ENCODE measurements at regions not wholly inside any gene's neighbourhood (a gene's known extent, or its start where the extent isn't known, plus 50 kb on each side); places are given as distances from the start of the nearest gene placed in this dataset.

DNA sequence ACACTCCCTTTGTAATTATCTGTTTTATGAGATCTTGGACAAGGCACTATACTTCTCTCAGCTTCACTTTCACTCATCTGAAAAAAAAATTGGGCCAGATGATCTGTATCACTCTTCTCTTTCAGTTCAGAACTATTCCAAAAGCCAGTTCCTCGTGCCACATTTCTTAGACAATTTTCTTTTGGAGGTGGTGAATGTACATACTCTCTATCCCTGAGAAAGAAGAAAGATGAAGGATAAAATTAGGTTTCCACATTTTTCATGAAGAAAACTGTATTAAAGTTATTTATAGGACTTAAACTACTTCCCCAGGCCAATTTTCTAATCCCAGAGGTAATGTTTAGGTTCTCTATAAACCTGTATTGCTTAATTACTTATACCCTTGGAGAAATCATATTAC lies 171.6 kb downstream of the SLC6A15 start:
- no peak overlapping the region for H2AK5ac ChIP-seq (ENCODE audit: low read length)
- no peak overlapping the region for H3K18ac ChIP-seq (ENCODE audit: low read length)
- no peak overlapping the region for H3K4me3 ChIP-seq (ENCODE audit: low read length)
- DNase-seq = no peak
- H4K5ac ChIP-seq (ENCODE audit: low read length) = no peak overlapping the region
- H3K4me2 ChIP-seq (ENCODE audit: low read length) = no peak overlapping the region
- no peak overlapping the region for H3K23ac ChIP-seq (ENCODE audit: low read length)
- H2BK15ac ChIP-seq (replicated peaks; ENCODE audit: low read depth) = no peak overlapping the region
- H4K8ac ChIP-seq (ENCODE audit: low read depth, low read length) = no peak overlapping the region
- no peaks in the 10 kb centered on the region for H3K4me1 ChIP-seq (ENCODE audit: control insufficient read depth, low read depth, low read length)
- no peak overlapping the region for H3K27ac ChIP-seq (ENCODE audit: low read depth, low read length)
- H3K27me3 ChIP-seq (ENCODE audit: insufficient read depth, low read length, poor library complexity) = no peaks in the 10 kb centered on the region
- no peak overlapping the region for H2BK120ac ChIP-seq (ENCODE audit: low read depth, low read length)
- no peaks in the 10 kb centered on the region for H3K79me1 ChIP-seq (ENCODE audit: low read length)
- no peak overlapping the region for H3K56ac ChIP-seq (ENCODE audit: low read length)
- no peaks in the 10 kb centered on the region for H3K79me2 ChIP-seq (ENCODE audit: control insufficient read depth, insufficient read depth, low read length)
- WGBS (ENCODE audit: extremely low coverage, insufficient coverage, low lambda C conversion rate) = no CpG with 5 or more reads among the region's 1 CpG
- H3K9ac ChIP-seq (ENCODE audit: low read length) = no peak overlapping the region
- H3K36me3 ChIP-seq (ENCODE audit: control insufficient read depth, insufficient read depth, low read length) = no peaks in the 10 kb centered on the region
- no peak overlapping the region for H2BK5ac ChIP-seq (ENCODE audit: low read length)
- H3K4ac ChIP-seq (ENCODE audit: low read depth, low read length) = no peak overlapping the region

DNA sequence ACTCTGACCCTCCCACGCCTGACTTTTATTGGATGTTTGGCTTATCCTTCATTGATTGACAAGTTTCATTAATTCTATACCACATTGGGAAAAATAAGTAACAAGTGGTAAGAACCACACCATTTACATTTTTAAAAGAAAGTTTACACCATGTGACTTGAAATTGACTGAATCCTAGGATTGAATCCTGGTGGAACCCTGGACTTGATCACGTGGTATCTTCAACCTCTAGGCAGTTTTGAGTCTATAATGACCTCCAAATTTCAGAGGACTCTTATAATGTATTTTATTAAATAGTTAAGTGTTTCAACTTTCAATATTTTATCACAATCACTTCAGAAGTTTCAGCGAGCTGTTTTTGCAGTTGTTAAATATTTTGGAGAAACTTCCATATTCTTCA lies 172.0 kb downstream of the SLC6A15 start:
- Histone ChIP-seq H2BK15ac (replicated peaks; ENCODE audit: low read depth) (no peak overlapping the region), H3K27me3 (ENCODE audit: insufficient read depth, low read length, poor library complexity) (no peaks in the 10 kb centered on the region), H2AK5ac (ENCODE audit: low read length) (no peak overlapping the region), H3K56ac (ENCODE audit: low read length) (no peak overlapping the region), H4K5ac (ENCODE audit: low read length) (no peak overlapping the region), H3K23ac (ENCODE audit: low read length) (no peak overlapping the region), H3K4ac (ENCODE audit: low read depth, low read length) (no peak overlapping the region), H3K4me2 (ENCODE audit: low read length) (no peak overlapping the region), H3K4me1 (ENCODE audit: control insufficient read depth, low read depth, low read length) (no peaks in the 10 kb centered on the region), H3K27ac (ENCODE audit: low read depth, low read length) (no peak overlapping the region), H3K36me3 (ENCODE audit: control insufficient read depth, insufficient read depth, low read length) (no peaks in the 10 kb centered on the region), H2BK120ac (ENCODE audit: low read depth, low read length) (no peak overlapping the region), H3K79me1 (ENCODE audit: low read length) (no peaks in the 10 kb centered on the region), H4K8ac (ENCODE audit: low read depth, low read length) (no peak overlapping the region), H3K4me3 (ENCODE audit: low read length) (no peak overlapping the region), H3K18ac (ENCODE audit: low read length) (no peak overlapping the region), H2BK5ac (ENCODE audit: low read length) (no peak overlapping the region), H3K9ac (ENCODE audit: low read length) (no peak overlapping the region), H3K79me2 (ENCODE audit: control insufficient read depth, insufficient read depth, low read length) (no peaks in the 10 kb centered on the region)
- WGBS (ENCODE audit: extremely low coverage, insufficient coverage, low lambda C conversion rate) = no CpG with 5 or more reads among the region's 3 CpGs
- no peak for DNase-seq

DNA sequence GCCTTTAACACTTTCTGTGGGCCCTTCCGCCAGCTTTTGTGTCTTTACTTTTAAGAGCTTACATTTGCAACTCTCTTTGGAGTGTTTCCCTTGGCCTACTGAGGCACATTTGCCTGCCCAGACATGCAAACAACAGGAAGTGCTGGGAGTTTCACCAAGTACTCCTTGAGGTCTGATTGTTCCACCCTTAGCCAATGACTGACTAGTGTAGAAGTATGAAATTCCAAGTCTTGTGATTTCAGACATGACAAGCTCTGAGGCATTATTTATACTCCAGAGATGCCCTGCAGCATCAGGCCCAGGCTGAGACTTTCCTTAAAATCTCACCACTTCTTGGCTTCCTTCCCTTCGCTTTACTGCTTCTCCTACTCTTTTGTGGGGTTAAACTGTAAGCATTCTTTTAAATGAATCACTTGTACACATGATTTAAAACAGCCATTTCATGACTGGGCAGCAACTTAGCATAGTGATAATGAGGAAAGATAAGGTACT lies 174.1 kb downstream of the SLC6A15 start:
- H3K4me1 ChIP-seq (ENCODE audit: control insufficient read depth, low read depth, low read length) = no peaks in the 10 kb centered on the region
- no peak overlapping the region for H3K9ac ChIP-seq (ENCODE audit: low read length)
- no peak overlapping the region for H4K5ac ChIP-seq (ENCODE audit: low read length)
- H2AK5ac ChIP-seq (ENCODE audit: low read length) = no peak overlapping the region
- no peak overlapping the region for H3K23ac ChIP-seq (ENCODE audit: low read length)
- no peaks in the 10 kb centered on the region for H3K27me3 ChIP-seq (ENCODE audit: insufficient read depth, low read length, poor library complexity)
- peak overlapping the region; percentile 20 for H3K4ac ChIP-seq (ENCODE audit: low read depth, low read length)
- H2BK15ac ChIP-seq (replicated peaks; ENCODE audit: low read depth) = no peak overlapping the region
- H4K8ac ChIP-seq (ENCODE audit: low read depth, low read length) = no peak overlapping the region
- no CpG with 5 or more reads among the region's 2 CpGs for WGBS (ENCODE audit: extremely low coverage, insufficient coverage, low lambda C conversion rate)
- no peak for DNase-seq
- no peaks in the 10 kb centered on the region for H3K79me2 ChIP-seq (ENCODE audit: control insufficient read depth, insufficient read depth, low read length)
- H3K79me1 ChIP-seq (ENCODE audit: low read length) = no peaks in the 10 kb centered on the region
- H3K27ac ChIP-seq (ENCODE audit: low read depth, low read length) = no peak overlapping the region
- no peak overlapping the region for H3K4me3 ChIP-seq (ENCODE audit: low read length)
- no peak overlapping the region for H2BK5ac ChIP-seq (ENCODE audit: low read length)
- no peaks in the 10 kb centered on the region for H3K36me3 ChIP-seq (ENCODE audit: control insufficient read depth, insufficient read depth, low read length)
- H3K18ac ChIP-seq (ENCODE audit: low read length) = peak overlapping the region; percentile 68
- H3K4me2 ChIP-seq (ENCODE audit: low read length) = no peak overlapping the region
- H2BK120ac ChIP-seq (ENCODE audit: low read depth, low read length) = no peak overlapping the region
- no peak overlapping the region for H3K56ac ChIP-seq (ENCODE audit: low read length)

DNA sequence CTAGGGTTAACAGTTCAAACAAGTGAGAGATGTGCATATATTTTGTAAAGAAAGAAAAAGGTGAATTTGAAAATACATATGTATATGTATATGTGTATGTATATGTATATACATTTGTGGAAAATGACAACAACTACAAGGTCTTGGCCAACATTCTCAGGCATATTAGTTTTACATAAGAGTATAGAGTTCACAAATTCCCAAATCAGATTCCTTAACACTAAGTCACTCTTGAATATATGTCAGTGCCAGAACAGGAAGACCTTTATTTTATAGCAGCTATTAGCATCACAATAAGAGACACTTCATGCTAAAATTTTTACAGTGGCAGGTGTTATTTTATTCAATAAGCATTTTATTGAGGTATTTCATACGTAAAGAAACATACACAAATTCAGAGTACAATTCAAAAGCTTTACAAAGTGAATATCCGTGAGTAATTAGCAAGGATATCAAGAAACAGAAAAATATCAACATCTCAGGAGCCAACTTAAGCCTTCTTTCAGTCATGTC lies 179.7 kb downstream of the SLC6A15 start:
- WGBS (ENCODE audit: extremely low coverage, insufficient coverage, low lambda C conversion rate) = no CpG with 5 or more reads among the region's 2 CpGs
- H4K8ac ChIP-seq (ENCODE audit: low read depth, low read length) = no peak overlapping the region
- H4K5ac ChIP-seq (ENCODE audit: low read length) = no peak overlapping the region
- H3K4me2 ChIP-seq (ENCODE audit: low read length) = no peak overlapping the region
- H3K23ac ChIP-seq (ENCODE audit: low read length) = no peak overlapping the region
- no peak overlapping the region for H2AK5ac ChIP-seq (ENCODE audit: low read length)
- no peaks in the 10 kb centered on the region for H3K36me3 ChIP-seq (ENCODE audit: control insufficient read depth, insufficient read depth, low read length)
- no peak overlapping the region for H2BK5ac ChIP-seq (ENCODE audit: low read length)
- no peak overlapping the region for H2BK120ac ChIP-seq (ENCODE audit: low read depth, low read length)
- H3K18ac ChIP-seq (ENCODE audit: low read length) = no peak overlapping the region
- no peak overlapping the region for H3K27ac ChIP-seq (ENCODE audit: low read depth, low read length)
- no peaks in the 10 kb centered on the region for H3K27me3 ChIP-seq (ENCODE audit: insufficient read depth, low read length, poor library complexity)
- no peaks in the 10 kb centered on the region for H3K79me1 ChIP-seq (ENCODE audit: low read length)
- no peak overlapping the region for H3K4me3 ChIP-seq (ENCODE audit: low read length)
- no peak overlapping the region for H3K9ac ChIP-seq (ENCODE audit: low read length)
- no peak overlapping the region for H3K4ac ChIP-seq (ENCODE audit: low read depth, low read length)
- no peak overlapping the region for H3K56ac ChIP-seq (ENCODE audit: low read length)
- H3K79me2 ChIP-seq (ENCODE audit: control insufficient read depth, insufficient read depth, low read length) = no peaks in the 10 kb centered on the region
- H3K4me1 ChIP-seq (ENCODE audit: control insufficient read depth, low read depth, low read length) = peaks cover 3% of the 10 kb centered on the region
- no peak overlapping the region for H2BK15ac ChIP-seq (replicated peaks; ENCODE audit: low read depth)
- no peak for DNase-seq

DNA sequence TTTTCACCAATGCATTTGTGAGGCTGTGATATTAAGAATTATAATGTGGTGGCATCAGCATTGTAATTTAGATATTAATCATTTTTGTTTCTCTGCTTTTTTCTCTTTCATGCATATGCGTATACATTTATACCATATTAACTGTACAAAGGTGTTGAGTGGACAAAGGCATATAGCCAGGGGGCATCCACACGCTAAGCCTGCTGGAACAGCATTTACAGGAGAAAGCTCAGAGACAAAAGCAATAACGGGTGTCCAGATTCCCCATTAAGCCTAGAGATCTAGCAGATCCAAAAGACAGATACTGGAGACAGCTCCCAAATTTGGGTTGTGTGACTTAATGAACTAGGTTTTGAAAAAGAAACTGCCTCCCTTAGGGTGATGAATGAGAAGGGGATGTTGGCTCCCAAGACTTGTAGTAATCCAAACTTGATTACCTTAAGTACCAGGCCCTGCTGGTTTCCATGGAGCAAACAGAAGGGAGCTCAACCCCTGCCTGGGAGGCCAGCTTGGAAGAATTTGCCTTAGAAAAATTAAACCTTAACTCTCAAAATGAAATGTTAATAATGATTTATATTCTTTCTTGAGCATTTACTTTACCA lies 181.9 kb downstream of the SLC6A15 start:
- Histone ChIP-seq H3K23ac (ENCODE audit: low read length) (no peak overlapping the region), H2BK15ac (replicated peaks; ENCODE audit: low read depth) (no peak overlapping the region), H2BK120ac (ENCODE audit: low read depth, low read length) (no peak overlapping the region), H3K27me3 (ENCODE audit: insufficient read depth, low read length, poor library complexity) (no peaks in the 10 kb centered on the region), H3K79me2 (ENCODE audit: control insufficient read depth, insufficient read depth, low read length) (no peaks in the 10 kb centered on the region), H3K4ac (ENCODE audit: low read depth, low read length) (no peak overlapping the region), H2AK5ac (ENCODE audit: low read length) (no peak overlapping the region), H3K4me1 (ENCODE audit: control insufficient read depth, low read depth, low read length) (peaks cover 3% of the 10 kb centered on the region), H3K27ac (ENCODE audit: low read depth, low read length) (no peak overlapping the region), H3K4me3 (ENCODE audit: low read length) (no peak overlapping the region), H2BK5ac (ENCODE audit: low read length) (no peak overlapping the region), H3K4me2 (ENCODE audit: low read length) (no peak overlapping the region), H3K79me1 (ENCODE audit: low read length) (no peaks in the 10 kb centered on the region), H3K56ac (ENCODE audit: low read length) (no peak overlapping the region), H4K5ac (ENCODE audit: low read length) (no peak overlapping the region), H4K8ac (ENCODE audit: low read depth, low read length) (no peak overlapping the region), H3K36me3 (ENCODE audit: control insufficient read depth, insufficient read depth, low read length) (no peaks in the 10 kb centered on the region), H3K18ac (ENCODE audit: low read length) (no peak overlapping the region), H3K9ac (ENCODE audit: low read length) (no peak overlapping the region)
- DNase-seq = peak; percentile 51
- WGBS (ENCODE audit: extremely low coverage, insufficient coverage, low lambda C conversion rate) = no CpG with 5 or more reads among the region's 3 CpGs

DNA sequence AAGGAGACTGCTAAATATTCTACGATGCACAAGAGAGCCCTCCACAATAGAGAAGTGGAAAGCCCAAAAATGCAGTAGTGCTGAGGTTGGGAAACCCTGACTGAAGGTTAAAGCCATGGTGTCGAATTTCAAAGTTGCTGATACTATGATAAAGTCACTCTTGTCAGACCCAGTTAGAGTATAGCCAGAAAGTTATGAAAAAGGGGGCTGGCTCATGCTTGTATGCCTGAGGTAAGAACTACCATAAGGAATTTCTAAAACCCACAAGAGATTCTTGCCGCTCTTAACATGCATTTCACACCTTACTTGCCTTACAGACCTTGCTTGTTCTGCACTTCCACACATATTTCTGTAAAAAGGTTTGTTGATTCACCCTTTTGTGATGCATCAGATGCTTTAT lies 184.6 kb downstream of the SLC6A15 start:
- Histone ChIP-seq H2AK5ac (ENCODE audit: low read length) (no peak overlapping the region), H3K18ac (ENCODE audit: low read length) (no peak overlapping the region), H3K23ac (ENCODE audit: low read length) (no peak overlapping the region), H4K5ac (ENCODE audit: low read length) (no peak overlapping the region), H3K79me2 (ENCODE audit: control insufficient read depth, insufficient read depth, low read length) (no peaks in the 10 kb centered on the region), H4K8ac (ENCODE audit: low read depth, low read length) (no peak overlapping the region), H3K4ac (ENCODE audit: low read depth, low read length) (no peak overlapping the region), H3K4me1 (ENCODE audit: control insufficient read depth, low read depth, low read length) (peaks cover 3% of the 10 kb centered on the region), H3K56ac (ENCODE audit: low read length) (no peak overlapping the region), H2BK15ac (replicated peaks; ENCODE audit: low read depth) (no peak overlapping the region), H3K79me1 (ENCODE audit: low read length) (no peaks in the 10 kb centered on the region), H2BK5ac (ENCODE audit: low read length) (no peak overlapping the region), H3K9ac (ENCODE audit: low read length) (no peak overlapping the region), H3K27me3 (ENCODE audit: insufficient read depth, low read length, poor library complexity) (no peaks in the 10 kb centered on the region), H2BK120ac (ENCODE audit: low read depth, low read length) (no peak overlapping the region), H3K36me3 (ENCODE audit: control insufficient read depth, insufficient read depth, low read length) (no peaks in the 10 kb centered on the region), H3K4me3 (ENCODE audit: low read length) (no peak overlapping the region), H3K27ac (ENCODE audit: low read depth, low read length) (no peak overlapping the region), H3K4me2 (ENCODE audit: low read length) (no peak overlapping the region)
- no CpG with 5 or more reads among the region's 3 CpGs for WGBS (ENCODE audit: extremely low coverage, insufficient coverage, low lambda C conversion rate)
- DNase-seq = peak; percentile 75
